AG09309 (cell line): ENCODE measurements at regions not wholly inside any gene's neighbourhood (a gene's known extent, or its start where the extent isn't known, plus 50 kb on each side); places are given as distances from the start of the nearest gene placed in this dataset.

ENCODE experiments used
- DNase-seq: peaks from one replicate; pipeline ENCODE4 v3.0.0-alpha.2; 2010; ENCODE audit warnings: low read depth
- H3K4me3 ChIP-seq: 2 replicates; pipeline ENCODE4 v1.5.1; 2011; ENCODE audit warnings: mild to moderate bottlenecking, low read depth, low read length, moderate library complexity; ENCODE audit not compliant: control insufficient read depth
- TF ChIP-seq, protein P1 (sequence below): IDR thresholded peaks from 2 replicates; pipeline ENCODE4 v1.5.1; 2011; ENCODE audit warnings: mild to moderate bottlenecking, low read depth, low read length, inconsistent platforms; ENCODE audit not compliant: insufficient read depth, control insufficient read depth; ENCODE audit errors: missing control alignments

GRCh38 chr10:130486906-130487305 is 350.7 kb downstream of the GLRX3 start:
- DNase-seq, result no peak
- TF ChIP-seq, protein P1, sequence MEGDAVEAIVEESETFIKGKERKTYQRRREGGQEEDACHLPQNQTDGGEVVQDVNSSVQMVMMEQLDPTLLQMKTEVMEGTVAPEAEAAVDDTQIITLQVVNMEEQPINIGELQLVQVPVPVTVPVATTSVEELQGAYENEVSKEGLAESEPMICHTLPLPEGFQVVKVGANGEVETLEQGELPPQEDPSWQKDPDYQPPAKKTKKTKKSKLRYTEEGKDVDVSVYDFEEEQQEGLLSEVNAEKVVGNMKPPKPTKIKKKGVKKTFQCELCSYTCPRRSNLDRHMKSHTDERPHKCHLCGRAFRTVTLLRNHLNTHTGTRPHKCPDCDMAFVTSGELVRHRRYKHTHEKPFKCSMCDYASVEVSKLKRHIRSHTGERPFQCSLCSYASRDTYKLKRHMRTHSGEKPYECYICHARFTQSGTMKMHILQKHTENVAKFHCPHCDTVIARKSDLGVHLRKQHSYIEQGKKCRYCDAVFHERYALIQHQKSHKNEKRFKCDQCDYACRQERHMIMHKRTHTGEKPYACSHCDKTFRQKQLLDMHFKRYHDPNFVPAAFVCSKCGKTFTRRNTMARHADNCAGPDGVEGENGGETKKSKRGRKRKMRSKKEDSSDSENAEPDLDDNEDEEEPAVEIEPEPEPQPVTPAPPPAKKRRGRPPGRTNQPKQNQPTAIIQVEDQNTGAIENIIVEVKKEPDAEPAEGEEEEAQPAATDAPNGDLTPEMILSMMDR, result no peak
- H3K4me3 ChIP-seq, result no peak overlapping the region

DNA sequence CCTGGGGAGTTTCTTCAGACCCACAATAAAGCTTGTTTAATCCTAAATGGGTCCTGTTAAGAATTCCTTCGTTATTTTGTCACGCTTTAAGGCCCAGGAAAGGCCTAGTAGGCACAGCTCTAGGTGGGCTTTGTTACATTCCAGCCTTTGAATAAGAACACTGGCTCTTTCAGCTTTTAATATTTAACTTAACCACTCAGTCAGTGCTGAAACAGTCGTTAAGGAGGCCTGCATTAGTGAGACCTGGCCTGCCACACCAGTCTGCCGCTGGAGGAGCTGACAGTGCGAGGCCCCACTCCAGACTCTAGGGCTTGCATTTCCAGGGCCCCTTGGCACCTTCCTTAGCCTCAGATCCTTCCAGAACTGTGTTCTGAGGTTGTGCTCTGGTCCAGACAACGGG is 351.4 kb downstream of the GLRX3 start:
- no peak overlapping the region for H3K4me3 ChIP-seq
- TF ChIP-seq, protein P1, result no peak
- no peak for DNase-seq

DNA sequence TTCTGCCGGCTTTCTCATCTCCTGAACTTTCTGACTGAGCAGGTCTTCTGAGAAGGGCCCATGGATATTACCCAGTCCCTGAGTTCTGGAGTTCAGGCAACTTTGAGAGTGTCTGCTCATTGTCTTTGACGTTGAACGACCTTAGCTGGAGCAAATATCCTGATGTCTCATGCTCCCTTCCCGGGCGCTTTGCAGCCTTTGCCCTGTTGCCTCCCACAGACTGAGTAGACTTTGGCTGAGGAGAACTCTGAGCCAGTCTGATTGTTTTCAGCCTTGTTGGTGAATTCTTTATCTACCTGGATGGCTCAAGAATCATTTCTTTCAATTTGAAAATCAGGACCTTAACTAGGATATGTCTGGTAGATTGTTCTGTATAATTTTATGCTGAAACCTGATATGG is 353.7 kb downstream of the GLRX3 start:
- no peak overlapping the region for H3K4me3 ChIP-seq
- TF ChIP-seq, protein P1, result no peak
- no peak for DNase-seq

DNA sequence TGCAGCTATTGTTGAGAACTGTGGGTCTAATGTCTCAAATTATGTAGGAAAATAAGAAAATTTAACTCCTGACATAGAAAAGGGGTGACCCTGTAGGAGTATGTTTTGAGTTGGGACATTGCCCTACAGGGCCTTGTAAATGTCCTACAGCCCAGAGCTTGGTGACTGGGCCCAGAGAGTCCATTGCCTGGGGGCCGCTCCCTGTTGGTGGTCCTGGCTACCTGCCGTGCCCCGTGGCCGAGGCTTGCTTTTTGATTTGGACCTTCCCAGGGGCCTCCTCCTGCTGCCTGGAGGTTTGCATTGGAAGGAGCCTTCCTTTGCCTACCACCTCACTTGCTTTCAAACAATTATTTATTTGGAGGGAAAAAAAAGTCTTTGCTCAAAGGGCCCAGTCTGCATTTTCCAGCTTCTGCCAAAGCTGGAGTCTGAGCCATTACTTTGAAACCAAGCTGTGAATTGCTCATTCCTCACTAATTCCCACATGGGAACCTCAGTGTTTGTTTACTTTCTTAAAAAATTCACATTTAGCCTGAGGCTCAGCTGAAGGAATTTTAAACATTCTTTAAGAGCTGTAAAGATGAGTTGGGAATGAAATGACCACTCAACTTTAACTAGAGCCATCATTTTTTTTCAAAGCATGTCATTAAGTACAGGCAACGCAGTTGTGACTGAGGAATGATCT is 355.0 kb downstream of the GLRX3 start:
- no peak overlapping the region for H3K4me3 ChIP-seq
- no peak for DNase-seq
- TF ChIP-seq, protein P1, result no peak

GRCh38 chr10:130491693-130492050 is 355.5 kb downstream of the GLRX3 start:
- no peak for DNase-seq
- TF ChIP-seq, protein P1, result no peak

DNA sequence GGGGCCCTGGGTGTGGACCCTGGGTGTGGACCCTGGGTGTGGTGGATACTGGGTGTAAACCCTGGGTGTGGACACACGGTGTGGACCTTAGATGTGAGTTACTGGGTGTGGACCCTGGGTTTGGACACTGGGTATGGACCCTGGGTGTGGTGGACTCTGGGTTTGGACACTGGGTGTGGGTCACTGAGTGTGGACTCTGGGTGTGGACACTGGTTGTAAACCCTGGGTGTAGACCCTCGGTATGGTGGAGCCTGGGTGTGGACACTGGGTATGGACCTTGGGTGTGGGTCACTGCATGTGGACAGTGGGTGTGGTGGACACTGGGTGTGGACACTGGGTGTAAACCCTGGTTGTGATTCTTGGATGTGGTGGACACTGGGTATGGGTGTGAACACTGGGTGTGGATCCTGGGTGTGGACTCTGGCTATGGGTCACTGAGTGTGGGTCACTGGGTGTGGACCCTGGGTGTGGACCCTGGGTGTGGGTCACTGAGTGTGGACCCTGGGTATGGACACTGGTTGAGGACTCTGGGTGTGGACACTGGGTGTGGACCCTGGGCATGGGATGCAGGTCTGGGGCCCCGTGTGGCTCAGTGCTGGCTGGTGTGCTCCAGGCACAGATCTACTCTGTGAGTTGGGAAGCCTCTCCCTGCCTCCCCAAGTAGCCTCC is 356.2 kb downstream of the GLRX3 start:
- DNase-seq, result no peak
- TF ChIP-seq, protein P1, result no peak
- no peak overlapping the region for H3K4me3 ChIP-seq

More at GRCh38 chr10:130491693-130492050, 355.5 kb downstream of the GLRX3 start:
- no peak overlapping the region for H3K4me3 ChIP-seq
